ENCODE measurements at regions not wholly inside any gene's neighbourhood (a gene's known extent, or its start where the extent isn't known, plus 50 kb on each side); places are given as distances from the start of the nearest gene placed in this dataset.
"Not testable (repeated sequence)": the region's sequence is repeated elsewhere in the genome, so short reads cannot be mapped to it uniquely, and the experiment has no call there.

GRCh38 chr6:120290964-120291363 is 941.4 kb upstream of the MAN1A1 start:
- no peaks in the 10 kb centered on the region for H3K4me1 ChIP-seq (ENCODE audit: control insufficient read depth, insufficient read depth, low read length)

GRCh38 chr6:120282005-120282404 is 932.4 kb upstream of the MAN1A1 start:
- no peak overlapping the region for H3K9ac ChIP-seq (ENCODE audit: low read length)
- no peaks in the 10 kb centered on the region for H3K27me3 ChIP-seq (ENCODE audit: control insufficient read depth, insufficient read depth, low read length)
- no peak overlapping the region for H3K4me3 ChIP-seq (ENCODE audit: low read length)
- H3K27ac ChIP-seq (ENCODE audit: low read depth, low read length), result no peak overlapping the region
- no peaks in the 10 kb centered on the region for H3K36me3 ChIP-seq (ENCODE audit: control insufficient read depth, insufficient read depth, low read length)
- no peaks in the 10 kb centered on the region for H3K4me1 ChIP-seq (ENCODE audit: control insufficient read depth, insufficient read depth, low read length)

More at GRCh38 chr6:120290964-120291363, 941.4 kb upstream of the MAN1A1 start:
- no peaks in the 10 kb centered on the region for H3K27me3 ChIP-seq (ENCODE audit: control insufficient read depth, insufficient read depth, low read length)
- H3K27ac ChIP-seq (ENCODE audit: low read depth, low read length), result no peak overlapping the region
- H3K9ac ChIP-seq (ENCODE audit: low read length), result no peak overlapping the region
- H3K36me3 ChIP-seq (ENCODE audit: control insufficient read depth, insufficient read depth, low read length), result no peaks in the 10 kb centered on the region
- H3K4me3 ChIP-seq (ENCODE audit: low read length), result no peak overlapping the region

GRCh38 chr6:120279466-120280167 is 930.1 kb upstream of the MAN1A1 start:
- Histone ChIP-seq H3K27ac (ENCODE audit: low read depth, low read length) (no peak overlapping the region), H3K4me3 (ENCODE audit: low read length) (no peak overlapping the region), H3K27me3 (ENCODE audit: control insufficient read depth, insufficient read depth, low read length) (no peaks in the 10 kb centered on the region), H3K4me1 (ENCODE audit: control insufficient read depth, insufficient read depth, low read length) (no peaks in the 10 kb centered on the region), H3K9ac (ENCODE audit: low read length) (no peak overlapping the region), H3K36me3 (ENCODE audit: control insufficient read depth, insufficient read depth, low read length) (no peaks in the 10 kb centered on the region)

GRCh38 chr6:120278689-120279396 is 929.3 kb upstream of the MAN1A1 start:
- H3K4me1 ChIP-seq (ENCODE audit: control insufficient read depth, insufficient read depth, low read length), result no peaks in the 10 kb centered on the region
- no peak overlapping the region for H3K4me3 ChIP-seq (ENCODE audit: low read length)
- no peak overlapping the region for H3K27ac ChIP-seq (ENCODE audit: low read depth, low read length)
- H3K27me3 ChIP-seq (ENCODE audit: control insufficient read depth, insufficient read depth, low read length), result no peaks in the 10 kb centered on the region
- no peaks in the 10 kb centered on the region for H3K36me3 ChIP-seq (ENCODE audit: control insufficient read depth, insufficient read depth, low read length)
- H3K9ac ChIP-seq (ENCODE audit: low read length), result no peak overlapping the region

GRCh38 chr6:120274547-120274946 is 925.0 kb upstream of the MAN1A1 start:
- Histone ChIP-seq H3K27me3 (ENCODE audit: control insufficient read depth, insufficient read depth, low read length) (no peaks in the 10 kb centered on the region), H3K9ac (ENCODE audit: low read length) (no peak overlapping the region), H3K4me3 (ENCODE audit: low read length) (no peak overlapping the region), H3K27ac (ENCODE audit: low read depth, low read length) (no peak overlapping the region), H3K36me3 (ENCODE audit: control insufficient read depth, insufficient read depth, low read length) (no peaks in the 10 kb centered on the region), H3K4me1 (ENCODE audit: control insufficient read depth, insufficient read depth, low read length) (no peaks in the 10 kb centered on the region)

- no peak overlapping the region for H3K4me3 ChIP-seq (ENCODE audit: low read length)
- H3K27me3 ChIP-seq (ENCODE audit: control insufficient read depth, insufficient read depth, low read length), result no peaks in the 10 kb centered on the region
Observed at GRCh38 chr6:120273411-120273810, 923.9 kb upstream of the MAN1A1 start.

GRCh38 chr6:120272038-120272437 is 922.5 kb upstream of the MAN1A1 start:
- Histone ChIP-seq H3K27ac (ENCODE audit: low read depth, low read length) (no peak overlapping the region), H3K4me1 (ENCODE audit: control insufficient read depth, insufficient read depth, low read length) (no peaks in the 10 kb centered on the region), H3K36me3 (ENCODE audit: control insufficient read depth, insufficient read depth, low read length) (no peaks in the 10 kb centered on the region)

More at GRCh38 chr6:120273411-120273810, 923.9 kb upstream of the MAN1A1 start:
- H3K4me1 ChIP-seq (ENCODE audit: control insufficient read depth, insufficient read depth, low read length), result no peaks in the 10 kb centered on the region
- no peaks in the 10 kb centered on the region for H3K36me3 ChIP-seq (ENCODE audit: control insufficient read depth, insufficient read depth, low read length)
- no peak overlapping the region for H3K27ac ChIP-seq (ENCODE audit: low read depth, low read length)
- no peak overlapping the region for H3K9ac ChIP-seq (ENCODE audit: low read length)

GRCh38 chr6:120268256-120268655 is 918.7 kb upstream of the MAN1A1 start:
- H3K9ac ChIP-seq (ENCODE audit: low read length); H3K4me3 ChIP-seq (ENCODE audit: low read length); H3K4me1 ChIP-seq (ENCODE audit: control insufficient read depth, insufficient read depth, low read length); H3K27ac ChIP-seq (ENCODE audit: low read depth, low read length); H3K36me3 ChIP-seq (ENCODE audit: control insufficient read depth, insufficient read depth, low read length); H3K27me3 ChIP-seq (ENCODE audit: control insufficient read depth, insufficient read depth, low read length): not testable (repeated sequence)

More at GRCh38 chr6:120272038-120272437, 922.5 kb upstream of the MAN1A1 start:
- H3K9ac ChIP-seq (ENCODE audit: low read length), result no peak overlapping the region
- H3K27me3 ChIP-seq (ENCODE audit: control insufficient read depth, insufficient read depth, low read length), result no peaks in the 10 kb centered on the region
- H3K4me3 ChIP-seq (ENCODE audit: low read length), result no peak overlapping the region

GRCh38 chr6:120262354-120262753 is 912.8 kb upstream of the MAN1A1 start:
- Histone ChIP-seq H3K27me3 (ENCODE audit: control insufficient read depth, insufficient read depth, low read length) (no peaks in the 10 kb centered on the region), H3K36me3 (ENCODE audit: control insufficient read depth, insufficient read depth, low read length) (no peaks in the 10 kb centered on the region), H3K9ac (ENCODE audit: low read length) (no peak overlapping the region), H3K4me3 (ENCODE audit: low read length) (no peak overlapping the region), H3K27ac (ENCODE audit: low read depth, low read length) (no peak overlapping the region), H3K4me1 (ENCODE audit: control insufficient read depth, insufficient read depth, low read length) (no peaks in the 10 kb centered on the region)

- no peak overlapping the region for H3K27ac ChIP-seq (ENCODE audit: low read depth, low read length)
- H3K4me1 ChIP-seq (ENCODE audit: control insufficient read depth, insufficient read depth, low read length), result no peaks in the 10 kb centered on the region
- no peak overlapping the region for H3K4me3 ChIP-seq (ENCODE audit: low read length)
- no peaks in the 10 kb centered on the region for H3K36me3 ChIP-seq (ENCODE audit: control insufficient read depth, insufficient read depth, low read length)
- no peak overlapping the region for H3K9ac ChIP-seq (ENCODE audit: low read length)
- H3K27me3 ChIP-seq (ENCODE audit: control insufficient read depth, insufficient read depth, low read length), result no peaks in the 10 kb centered on the region
Observed at GRCh38 chr6:120260636-120261035, 911.1 kb upstream of the MAN1A1 start.

GRCh38 chr6:120254651-120255050 is 905.1 kb upstream of the MAN1A1 start:
- Histone ChIP-seq H3K27me3 (ENCODE audit: control insufficient read depth, insufficient read depth, low read length) (no peaks in the 10 kb centered on the region), H3K36me3 (ENCODE audit: control insufficient read depth, insufficient read depth, low read length) (no peaks in the 10 kb centered on the region), H3K9ac (ENCODE audit: low read length) (no peak overlapping the region), H3K4me1 (ENCODE audit: control insufficient read depth, insufficient read depth, low read length) (no peaks in the 10 kb centered on the region), H3K4me3 (ENCODE audit: low read length) (no peak overlapping the region), H3K27ac (ENCODE audit: low read depth, low read length) (no peak overlapping the region)

GRCh38 chr6:120248451-120248850 is 898.9 kb upstream of the MAN1A1 start:
- H3K27me3 ChIP-seq (ENCODE audit: control insufficient read depth, insufficient read depth, low read length), result no peaks in the 10 kb centered on the region
- no peak overlapping the region for H3K9ac ChIP-seq (ENCODE audit: low read length)
- no peak overlapping the region for H3K27ac ChIP-seq (ENCODE audit: low read depth, low read length)

GRCh38 chr6:120237221-120237620 is 887.7 kb upstream of the MAN1A1 start:
- Histone ChIP-seq H3K4me1 (ENCODE audit: control insufficient read depth, insufficient read depth, low read length) (no peaks in the 10 kb centered on the region), H3K9ac (ENCODE audit: low read length) (no peak overlapping the region), H3K27ac (ENCODE audit: low read depth, low read length) (no peak overlapping the region), H3K36me3 (ENCODE audit: control insufficient read depth, insufficient read depth, low read length) (no peaks in the 10 kb centered on the region), H3K27me3 (ENCODE audit: control insufficient read depth, insufficient read depth, low read length) (no peaks in the 10 kb centered on the region), H3K4me3 (ENCODE audit: low read length) (no peak overlapping the region)

More at GRCh38 chr6:120248451-120248850, 898.9 kb upstream of the MAN1A1 start:
- H3K36me3 ChIP-seq (ENCODE audit: control insufficient read depth, insufficient read depth, low read length), result no peaks in the 10 kb centered on the region
- H3K4me1 ChIP-seq (ENCODE audit: control insufficient read depth, insufficient read depth, low read length), result no peaks in the 10 kb centered on the region
- no peak overlapping the region for H3K4me3 ChIP-seq (ENCODE audit: low read length)

All from rectal smooth muscle tissue (tissue), 1 donor.